AG04449 (cell line): ENCODE measurements at regions not wholly inside any gene's neighbourhood (a gene's known extent, or its start where the extent isn't known, plus 50 kb on each side); places are given as distances from the start of the nearest gene placed in this dataset.

Experiments
- CTCF ChIA-PET: fragments of 350-600 bp; formaldehyde crosslinking; extraction: SDS; loops from one replicate; lab custom pipeline; 2021; ENCODE audit warnings: antibody characterized with exemption; lab: Yijun Ruan, JAX
- POLR2A ChIA-PET: fragments of 400-600, 350-600 bp; formaldehyde crosslinking; extraction: SDS; loops from one replicate; lab custom pipeline; 2020; ENCODE audit warnings: antibody characterized with exemption, inconsistent platforms; lab: Yijun Ruan, JAX
- DNase-seq: peaks from one replicate; pipeline ENCODE4 v3.0.0-alpha.2; 2010; ENCODE audit warnings: low read depth, low spot score
- H3K4me3 ChIP-seq: 2 replicates; pipeline ENCODE4 v1.5.1; 2011; ENCODE audit warnings: low read depth, mild to moderate bottlenecking, control low read depth, low read length
- CTCF ChIP-seq: IDR thresholded peaks from one replicate; pipeline ENCODE4 v1.5.1; 2011; ENCODE audit warnings: mild to moderate bottlenecking, moderate library complexity, low read length, control low read depth, inconsistent platforms; ENCODE audit not compliant: insufficient read depth; ENCODE audit errors: missing control alignments

- no peak for TF ChIP-seq CTCF
- ChIA-PET POLR2A (no interaction called here), CTCF (interaction anchor here (1.4 to 2.0 kb wide), 2 partner anchors 9 to 125 kb away, joined by 5 read pairs; no protein-coding TSS in a partner anchor)
- no peak overlapping the region for H3K4me3 ChIP-seq
- DNase-seq: no peak
Measured at GRCh38 chr10:2918489-2918888, 148.9 kb upstream of the PFKP start.

GRCh38 chr10:2917926-2918325, 149.4 kb upstream of the PFKP start:
- ChIA-PET POLR2A (no interaction called here), CTCF (interaction anchor here (1.4 to 2.0 kb wide), 2 partner anchors 10 to 126 kb away, joined by 5 read pairs; no protein-coding TSS in a partner anchor)
- TF ChIP-seq CTCF: no peak
- no peak overlapping the region for H3K4me3 ChIP-seq
- no peak for DNase-seq

GRCh38 chr10:2915412-2915811, 151.9 kb upstream of the PFKP start:
- POLR2A ChIA-PET: no interaction called here
- no peak for DNase-seq
- TF ChIP-seq CTCF: no peak
- CTCF ChIA-PET: no interaction called here
- H3K4me3 ChIP-seq: no peak overlapping the region

GRCh38 chr10:2914741-2915140, 152.6 kb upstream of the PFKP start:
- POLR2A ChIA-PET: no interaction called here
- DNase-seq: no peak
- no peak for TF ChIP-seq CTCF
- no peak overlapping the region for H3K4me3 ChIP-seq
- CTCF ChIA-PET: interaction anchor here (1.0 kb wide), 1 partner anchor 11 kb away, joined by 3 read pairs; no protein-coding TSS in a partner anchor

- no peak overlapping the region for H3K4me3 ChIP-seq
- ChIA-PET POLR2A (no interaction called here), CTCF (no interaction called here)
- no peak for DNase-seq
- no peak for TF ChIP-seq CTCF
Measured at GRCh38 chr10:2913474-2913873, 153.9 kb upstream of the PFKP start.

GRCh38 chr10:2910656-2911055, 156.7 kb upstream of the PFKP start:
- POLR2A ChIA-PET: no interaction called here

More at GRCh38 chr10:2910656-2911055, 156.7 kb upstream of the PFKP start:
- no peak for DNase-seq
- no peak for TF ChIP-seq CTCF
- H3K4me3 ChIP-seq: no peak overlapping the region
- CTCF ChIA-PET: no interaction called here
